CD14-positive monocyte (primary cell): ENCODE measurements at regions not wholly inside any gene's neighbourhood (a gene's known extent, or its start where the extent isn't known, plus 50 kb on each side); places are given as distances from the start of the nearest gene placed in this dataset.
"Not testable (repeated sequence)": the region's sequence is repeated elsewhere in the genome, so short reads cannot be mapped to it uniquely, and the experiment has no call there.

Source experiments
- DNase-seq, 3 donors: peaks; one replicate each; pipeline ENCODE4 v3.0.0-alpha.2; 2011 to 2022
- H2AFZ ChIP-seq: 2 replicates; pipeline ENCODE4 v1.6.0; 2012; ENCODE audit warnings: mild to moderate bottlenecking, low read depth, low read length, inconsistent platforms; ENCODE audit not compliant: insufficient read depth, poor library complexity, severe bottlenecking
- H3K27ac ChIP-seq, 2 donors: 1 replicate in 1 of 2; 2 replicates in 1 of 2; pipeline ENCODE4 v1.5.1; 2012 to 2013; ENCODE audit warnings: low read length in 2 of 2, control low read depth in 1 of 2, inconsistent platforms in 1 of 2, low read depth in 1 of 2, mild to moderate bottlenecking in 1 of 2
- H3K27me3 ChIP-seq, 2 donors: one replicate each; pipeline versions ENCODE4 v1.6.0 to v1.6.1; 2011 to 2013; ENCODE audit warnings: low read length in 2 of 2; ENCODE audit not compliant: control insufficient read depth in 2 of 2, insufficient read depth in 2 of 2
- H3K36me3 ChIP-seq, 2 donors: replicated peaks in 1 of 2; 1 replicate in 1 of 2; 2 replicates in 1 of 2; pipeline versions ENCODE4 v1.5.1 to v1.6.1; 2012 to 2013; ENCODE audit warnings: low read length in 2 of 2, control low read depth in 1 of 2, inconsistent platforms in 1 of 2, mild to moderate bottlenecking in 1 of 2; ENCODE audit not compliant: insufficient read depth in 2 of 2, control insufficient read depth in 1 of 2
- H3K4me1 ChIP-seq, 2 donors: 1 replicate in 1 of 2; 2 replicates in 1 of 2; pipeline versions ENCODE4 v1.5.1 to v1.6.1; 2012 to 2013; ENCODE audit warnings: low read length in 2 of 2, control low read depth in 1 of 2, inconsistent platforms in 1 of 2, mild to moderate bottlenecking in 1 of 2, moderate library complexity in 1 of 2; ENCODE audit not compliant: insufficient read depth in 2 of 2, control insufficient read depth in 1 of 2
- H3K4me2 ChIP-seq: replicated peaks from 2 replicates; pipeline ENCODE3; 2012; ENCODE audit warnings: low read length, moderate library complexity, mild to moderate bottlenecking; ENCODE audit not compliant: poor library complexity, severe bottlenecking; ENCODE audit errors: extremely low read depth
- H3K4me3 ChIP-seq, 3 experiments: fragments of 200-600 bp in 1 of 3; sonication (generic) in 1 of 3; replicated peaks in 1 of 3; 1 replicate in 2 of 3; 2 replicates in 1 of 3; pipeline ENCODE4 v1.5.1; 2011 to 2013; ENCODE audit warnings: low read length in 3 of 3, mild to moderate bottlenecking in 3 of 3, control low read depth in 2 of 3, low read depth in 2 of 3, inconsistent platforms in 1 of 3, moderate library complexity in 1 of 3
- H3K79me2 ChIP-seq: 2 replicates; pipeline ENCODE4 v1.6.0; 2012; ENCODE audit warnings: mild to moderate bottlenecking, control low read depth, inconsistent platforms, low read length, moderate library complexity; ENCODE audit not compliant: insufficient read depth
- H3K9ac ChIP-seq: 2 replicates; pipeline ENCODE4 v1.6.0; 2017; ENCODE audit warnings: low read length, mild to moderate bottlenecking; ENCODE audit not compliant: insufficient read depth, poor library complexity, severe bottlenecking
- H3K9me3 ChIP-seq, 2 donors: replicated peaks in 1 of 2; 1 replicate in 1 of 2; 2 replicates in 1 of 2; pipeline versions ENCODE4 v1.5.1 to v1.6.1; 2012 to 2013; ENCODE audit warnings: low read length in 2 of 2, control low read depth in 1 of 2; ENCODE audit not compliant: control insufficient read depth in 1 of 2, insufficient read depth in 1 of 2
- H4K20me1 ChIP-seq: 2 replicates; pipeline ENCODE4 v1.6.0; 2012; ENCODE audit warnings: mild to moderate bottlenecking, low read length, control low read depth, moderate library complexity; ENCODE audit not compliant: insufficient read depth
- H3K27ac Mint-ChIP-seq, 7 donors: one replicate each; pipeline ENCODE4 v1.8.0; 2020; ENCODE audit warnings: mild to moderate bottlenecking in 7 of 7, mixed read lengths in 7 of 7, moderate library complexity in 6 of 7, inconsistent platforms in 2 of 7
- H3K27me3 Mint-ChIP-seq, 3 donors: one replicate each; pipeline ENCODE4 v1.8.0; 2021 to 2022; ENCODE audit warnings: low read depth in 3 of 3, mild to moderate bottlenecking in 3 of 3, mixed read lengths in 3 of 3, moderate library complexity in 3 of 3, inconsistent platforms in 1 of 3
- H3K36me3 Mint-ChIP-seq, 2 donors: one replicate each; pipeline ENCODE4 v1.8.0; 2020; ENCODE audit warnings: mixed read lengths in 2 of 2, inconsistent platforms in 1 of 2, mild to moderate bottlenecking in 1 of 2
- H3K4me1 Mint-ChIP-seq: one replicate; pipeline ENCODE4 v1.8.0; 2020; ENCODE audit warnings: mild to moderate bottlenecking, mixed read lengths
- H3K4me3 Mint-ChIP-seq, 2 donors: one replicate each; pipeline ENCODE4 v1.8.0; 2020; ENCODE audit warnings: mild to moderate bottlenecking in 2 of 2, mixed read lengths in 2 of 2, moderate library complexity in 1 of 2
- H3K9me3 Mint-ChIP-seq, 7 donors: one replicate each; pipeline ENCODE4 v1.8.0; 2020 to 2022; ENCODE audit warnings: mixed read lengths in 7 of 7, mild to moderate bottlenecking in 6 of 7, moderate library complexity in 6 of 7, inconsistent platforms in 2 of 7
- WGBS: methylation state at CpG from one replicate; pipeline ENCODE4 v1.1.5; 2013; ENCODE audit warnings: missing lambda C conversion rate; ENCODE audit not compliant: insufficient coverage; 5-methylcytosine and 5-hydroxymethylcytosine counted together
- intact Hi-C, 2 donors: fragments of 100-400 bp; cut with micrococcal nuclease; formaldehyde crosslinking; loops; one replicate each; pipeline versions ENCODE4 v1.15.0 to v1.15.1; 2023
- TF ChIP-seq, protein P1 (sequence below): fragments of 200-600 bp; IDR thresholded peaks from one replicate; pipeline ENCODE4 v1.8.0; 2022; ENCODE audit warnings: antibody characterized with exemption, mild to moderate bottlenecking

DNA sequence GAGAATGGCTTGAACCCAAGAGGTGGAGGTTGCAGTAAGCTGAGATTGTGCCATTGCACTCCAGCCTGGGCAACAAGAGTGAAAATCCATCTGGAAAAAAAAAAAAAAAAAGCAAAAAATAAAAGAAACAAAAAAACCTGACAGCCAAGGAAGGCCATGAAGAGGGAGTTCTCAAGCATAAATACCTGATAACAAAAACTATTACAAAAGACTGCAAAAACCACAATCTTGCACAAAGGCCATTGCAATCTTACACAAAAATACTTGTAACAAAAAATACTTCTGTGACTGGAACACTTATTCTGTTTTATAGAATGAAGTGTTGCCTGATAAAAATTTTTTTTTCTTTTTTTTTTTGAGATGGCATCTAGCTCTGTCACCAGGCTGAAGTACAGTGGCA, 61.5 kb upstream of the TSC22D1 start:
- Mint-ChIP-seq H3K9me3 (peaks cover 0 to 7% (median 4%) of the 10 kb centered on the region in 7 donors), H3K27ac (no peak overlapping the region)
- intact Hi-C loops = no loop called here

DNA sequence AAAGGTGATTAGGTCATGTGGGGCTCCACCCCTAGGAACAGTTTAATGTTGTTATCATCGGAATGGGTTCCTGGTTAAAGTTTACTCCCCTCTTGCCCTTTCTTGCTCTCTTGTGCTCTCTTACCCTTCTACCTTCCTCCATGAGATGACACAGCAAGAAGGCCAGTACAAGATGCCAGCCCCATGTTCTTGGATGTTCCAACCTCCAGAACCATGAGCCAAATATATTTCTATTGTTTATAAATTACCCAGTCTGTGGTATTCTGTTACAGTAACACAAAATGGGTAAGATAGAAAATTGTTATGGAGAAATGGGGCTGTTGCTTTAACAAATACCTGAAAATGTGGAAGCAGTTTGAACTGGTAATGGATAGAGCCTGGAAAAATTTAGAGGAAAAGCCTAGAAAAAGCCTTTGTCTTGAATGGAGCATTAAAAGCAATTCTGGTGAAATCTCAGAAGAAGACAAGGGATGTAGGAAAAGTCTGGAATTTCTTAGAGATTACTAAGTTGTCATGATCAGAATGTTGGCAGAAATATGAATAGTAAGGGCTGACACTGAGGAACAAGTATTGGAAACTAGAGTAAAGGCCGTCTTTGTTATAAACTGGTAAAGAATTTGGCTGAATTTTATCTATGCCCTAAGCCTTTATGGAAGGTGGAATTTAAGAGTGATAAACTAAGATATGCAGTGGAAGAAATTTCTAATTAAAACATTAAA, 53.5 kb upstream of the TSC22D1 start:
- H3K4me1 ChIP-seq = no peaks in the 10 kb centered on the region
- H3K36me3 ChIP-seq = no peaks in the 10 kb centered on the region
- peaks cover 0 to 7% of the 10 kb centered on the region in 2 donors for H3K9me3 ChIP-seq
- no peak overlapping the region for H3K27ac ChIP-seq
- no peak overlapping the region for H3K4me2 ChIP-seq
- Mint-ChIP-seq H3K4me3 (no peak overlapping the region), H3K9me3 (peaks cover 0 to 13% (median 5%) of the 10 kb centered on the region in 7 donors), H3K4me1 (no peaks in the 10 kb centered on the region), H3K36me3 (no peaks in the 10 kb centered on the region), H3K27me3 (peaks cover 0 to 3% (median 0%) of the 10 kb centered on the region in 3 donors), H3K27ac (no peak overlapping the region)
- no peak overlapping the region for H2AFZ ChIP-seq
- no peaks in the 10 kb centered on the region for H4K20me1 ChIP-seq
- H3K9ac ChIP-seq = no peak overlapping the region
- H3K27me3 ChIP-seq = no peaks in the 10 kb centered on the region
- TF ChIP-seq, protein P1, sequence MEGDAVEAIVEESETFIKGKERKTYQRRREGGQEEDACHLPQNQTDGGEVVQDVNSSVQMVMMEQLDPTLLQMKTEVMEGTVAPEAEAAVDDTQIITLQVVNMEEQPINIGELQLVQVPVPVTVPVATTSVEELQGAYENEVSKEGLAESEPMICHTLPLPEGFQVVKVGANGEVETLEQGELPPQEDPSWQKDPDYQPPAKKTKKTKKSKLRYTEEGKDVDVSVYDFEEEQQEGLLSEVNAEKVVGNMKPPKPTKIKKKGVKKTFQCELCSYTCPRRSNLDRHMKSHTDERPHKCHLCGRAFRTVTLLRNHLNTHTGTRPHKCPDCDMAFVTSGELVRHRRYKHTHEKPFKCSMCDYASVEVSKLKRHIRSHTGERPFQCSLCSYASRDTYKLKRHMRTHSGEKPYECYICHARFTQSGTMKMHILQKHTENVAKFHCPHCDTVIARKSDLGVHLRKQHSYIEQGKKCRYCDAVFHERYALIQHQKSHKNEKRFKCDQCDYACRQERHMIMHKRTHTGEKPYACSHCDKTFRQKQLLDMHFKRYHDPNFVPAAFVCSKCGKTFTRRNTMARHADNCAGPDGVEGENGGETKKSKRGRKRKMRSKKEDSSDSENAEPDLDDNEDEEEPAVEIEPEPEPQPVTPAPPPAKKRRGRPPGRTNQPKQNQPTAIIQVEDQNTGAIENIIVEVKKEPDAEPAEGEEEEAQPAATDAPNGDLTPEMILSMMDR = no peak
- DNase-seq = no peak
- intact Hi-C loops = no loop called here
- no peak overlapping the region for H3K4me3 ChIP-seq
- H3K79me2 ChIP-seq = no peaks in the 10 kb centered on the region
- no CpG with 5 or more reads among the region's 2 CpGs for WGBS

More for the DNA sequence above, 61.5 kb upstream of the TSC22D1 start:
- Histone ChIP-seq H4K20me1 (no peaks in the 10 kb centered on the region), H3K79me2 (no peaks in the 10 kb centered on the region), H2AFZ (no peak overlapping the region), H3K27ac (no peak overlapping the region), H3K9ac (no peak overlapping the region), H3K36me3 (no peaks in the 10 kb centered on the region), H3K4me3 (no peak overlapping the region), H3K27me3 (no peaks in the 10 kb centered on the region), H3K4me1 (no peaks in the 10 kb centered on the region), H3K4me2 (no peak overlapping the region), H3K9me3 (peaks cover 0 to 7% of the 10 kb centered on the region in 2 donors)
- Mint-ChIP-seq H3K4me3 (no peak overlapping the region), H3K27me3 (peaks cover 0 to 1% (median 0%) of the 10 kb centered on the region in 3 donors), H3K36me3 (no peaks in the 10 kb centered on the region), H3K4me1 (no peaks in the 10 kb centered on the region)
- no peak for DNase-seq
- TF ChIP-seq, protein P1 = no peak

DNA sequence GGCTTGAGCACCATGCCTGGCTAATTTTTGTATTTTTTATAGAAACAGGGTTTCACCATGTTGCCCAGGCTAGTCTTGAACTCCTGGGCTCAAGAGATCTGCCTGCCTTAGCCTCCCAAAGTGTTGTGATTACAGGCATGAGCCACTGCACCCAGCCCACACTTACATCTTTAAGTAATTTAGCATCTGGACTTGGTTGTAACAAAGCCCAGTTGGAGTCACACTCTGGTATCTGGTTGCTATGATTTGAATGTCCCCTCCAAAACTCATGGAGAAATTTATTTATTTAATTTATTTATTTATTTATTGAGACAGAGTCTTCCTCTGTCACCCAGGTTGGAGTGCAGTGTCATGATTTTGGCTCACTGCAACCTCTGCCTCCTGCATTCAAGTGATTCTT, 52.7 kb upstream of the TSC22D1 start:
- H3K4me3 ChIP-seq, H3K9ac ChIP-seq, H3K36me3 ChIP-seq, H3K4me1 ChIP-seq, H3K27me3 ChIP-seq, DNase-seq, H3K9me3 ChIP-seq, H3K4me2 ChIP-seq, H3K27me3 Mint-ChIP-seq, H3K4me3 Mint-ChIP-seq, H3K27ac Mint-ChIP-seq, intact Hi-C loops, H3K79me2 ChIP-seq, H4K20me1 ChIP-seq, H2AFZ ChIP-seq, H3K36me3 Mint-ChIP-seq, H3K27ac ChIP-seq, H3K4me1 Mint-ChIP-seq: not testable (repeated sequence)
- H3K9me3 Mint-ChIP-seq = peaks cover 0 to 12% (median 5%) of the 10 kb centered on the region in 7 donors
